GM12891 (cell line): ENCODE measurements at regions not wholly inside any gene's neighbourhood (a gene's known extent, or its start where the extent isn't known, plus 50 kb on each side); places are given as distances from the start of the nearest gene placed in this dataset.
"Not testable (repeated sequence)": the region's sequence is repeated elsewhere in the genome, so short reads cannot be mapped to it uniquely, and the experiment has no call there.

Source experiments
- DNase-seq: peaks from one replicate; pipeline ENCODE4 v3.0.0; 2011; ENCODE audit warnings: low spot score; ENCODE audit not compliant: insufficient read length
- FAIRE-seq: peaks from 2 replicates; lab custom pipeline; 2011; peaks lifted over from hg19 to GRCh38; lab: Jason Lieb, UNC
- PAX5 ChIP-seq: IDR thresholded peaks from 2 replicates; pipeline ENCODE4 v1.6.1; 2011; ENCODE audit warnings: low read length, moderate library complexity, mild to moderate bottlenecking; ENCODE audit not compliant: insufficient read depth, severe bottlenecking
- POLR2A ChIP-seq: IDR thresholded peaks from 2 replicates; pipeline ENCODE4 v1.6.1; 2011; ENCODE audit warnings: low read depth, low read length, control low read depth
- POLR2AphosphoS5 ChIP-seq: IDR thresholded peaks from 2 replicates; pipeline ENCODE4 v1.6.1; 2011; ENCODE audit warnings: low read depth, low read length, control low read depth
- POU2F2 ChIP-seq: IDR thresholded peaks from 2 replicates; pipeline ENCODE4 v1.6.1; 2011; ENCODE audit warnings: low read depth, mild to moderate bottlenecking, control low read depth, low read length, moderate library complexity
- SPI1 ChIP-seq: IDR thresholded peaks from 2 replicates; pipeline ENCODE4 v1.6.1; 2011; ENCODE audit warnings: low read depth, low read length, control low read depth
- TAF1 ChIP-seq: IDR thresholded peaks from 2 replicates; pipeline ENCODE4 v1.6.1; 2011; ENCODE audit warnings: low read depth, low read length, control low read depth

DNA sequence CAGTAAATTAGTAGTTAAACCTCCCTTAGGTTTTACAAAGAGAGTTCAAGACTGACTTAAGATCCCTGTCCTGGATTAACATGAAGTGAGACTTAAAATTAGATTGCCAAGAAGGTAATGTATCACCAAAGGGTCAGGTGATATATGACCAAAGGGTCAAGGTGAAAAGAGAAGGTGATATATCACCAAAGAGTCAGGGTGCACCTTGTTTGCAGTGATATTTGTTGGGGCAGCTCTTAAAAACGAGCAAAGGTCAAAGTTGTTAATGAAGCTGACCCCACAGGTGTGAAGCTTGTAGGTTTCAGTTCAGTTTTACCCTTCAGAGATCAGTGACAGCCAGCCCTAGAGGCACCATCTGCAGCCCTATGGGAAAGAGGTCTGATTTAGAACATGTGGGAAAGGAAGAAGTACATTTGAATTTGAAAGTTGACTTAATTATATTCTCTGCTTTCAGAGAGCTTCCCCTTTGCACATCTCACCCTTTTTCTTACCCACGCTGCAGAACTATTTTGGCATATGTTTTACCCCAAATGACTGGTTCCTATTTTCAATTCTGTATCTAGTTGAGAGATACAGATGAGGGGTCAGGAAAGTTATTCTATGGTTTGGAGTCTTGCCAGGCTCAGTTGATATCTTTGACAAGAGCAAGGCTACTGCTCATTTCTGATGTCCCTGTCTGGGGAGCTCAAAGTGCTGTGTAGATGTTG, 170.8 kb downstream of the S1PR1 start:
- peak; percentile 94 for TF ChIP-seq POLR2A
- TF ChIP-seq SPI1, result peak; percentile 79
- TF ChIP-seq PAX5, result no peak
- peak; percentile 82 for TF ChIP-seq TAF1
- peak; percentile 67; the same call in 1 of the 2 replicates for TF ChIP-seq POU2F2
- TF ChIP-seq POLR2AphosphoS5, result peak; percentile 83
- DNase-seq (no peak), FAIRE-seq (peak; percentile 97)

DNA sequence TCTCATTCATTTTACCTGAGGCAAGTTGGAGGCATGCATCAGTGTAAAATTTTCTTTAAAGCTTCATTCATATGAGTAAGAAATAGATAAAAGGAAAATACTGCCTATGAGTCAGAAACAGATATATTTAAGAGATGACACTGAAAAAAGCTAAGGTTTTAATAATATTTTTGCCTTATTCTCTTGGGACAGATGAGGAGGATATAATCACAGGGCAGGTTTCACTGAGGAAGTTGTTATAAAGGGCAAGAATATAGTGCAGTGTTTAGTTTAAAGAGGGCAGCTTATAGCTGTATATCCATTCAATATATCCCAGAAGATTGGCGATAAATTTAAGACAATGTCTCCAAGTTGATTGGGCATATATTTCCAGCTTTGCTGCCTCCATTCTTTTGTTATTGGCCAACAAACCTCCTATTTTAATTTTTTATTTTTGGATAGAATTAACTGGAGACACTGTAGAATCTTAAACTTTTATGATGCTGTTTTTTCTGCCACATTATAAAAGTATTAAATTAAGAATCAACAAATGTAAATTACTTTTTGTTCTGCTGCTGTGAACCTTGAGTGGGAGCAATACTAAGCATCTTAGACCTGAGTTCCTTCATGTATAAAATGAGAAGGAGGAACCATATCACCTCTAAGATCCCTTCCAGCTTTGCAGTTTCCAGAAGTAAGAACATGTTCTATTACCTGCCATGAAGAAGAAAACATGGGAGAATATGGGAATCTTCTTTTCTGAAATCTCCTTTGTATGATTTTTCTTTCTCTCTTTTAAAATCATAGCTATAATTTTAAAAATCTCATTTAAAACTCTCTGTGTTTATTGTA, 171.6 kb downstream of the S1PR1 start:
- TF ChIP-seq SPI1 (no peak), PAX5 (no peak), POLR2A (peak; percentile 81), POLR2AphosphoS5 (peak; percentile 23; the same call in 1 of the 2 replicates), TAF1 (no peak), POU2F2 (no peak)
- no peak for DNase-seq
- FAIRE-seq, result no peak

DNA sequence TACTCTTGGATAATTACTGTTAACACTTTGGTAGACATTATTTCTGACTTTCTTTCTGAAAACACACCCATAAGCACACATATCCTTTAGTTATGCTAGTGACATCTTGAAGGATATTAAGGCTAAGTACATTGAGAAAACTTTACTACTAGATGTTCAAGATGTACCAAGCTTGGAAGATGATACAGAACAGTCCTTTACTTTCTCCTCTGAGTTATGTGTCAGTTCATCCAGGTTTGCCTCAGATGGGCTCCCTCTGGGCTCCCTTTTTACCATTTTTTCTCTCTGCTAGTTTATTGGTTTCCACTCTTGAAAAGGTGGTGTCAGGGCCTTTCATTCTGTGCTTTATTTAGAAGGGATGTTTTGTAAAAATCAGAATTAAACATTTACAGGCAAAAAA, 172.3 kb downstream of the S1PR1 start:
- TF ChIP-seq POLR2A (peak; percentile 65), POLR2AphosphoS5 (peak; percentile 74), POU2F2 (no peak)
- DNase-seq (no peak), FAIRE-seq (peak; percentile 70)

DNA sequence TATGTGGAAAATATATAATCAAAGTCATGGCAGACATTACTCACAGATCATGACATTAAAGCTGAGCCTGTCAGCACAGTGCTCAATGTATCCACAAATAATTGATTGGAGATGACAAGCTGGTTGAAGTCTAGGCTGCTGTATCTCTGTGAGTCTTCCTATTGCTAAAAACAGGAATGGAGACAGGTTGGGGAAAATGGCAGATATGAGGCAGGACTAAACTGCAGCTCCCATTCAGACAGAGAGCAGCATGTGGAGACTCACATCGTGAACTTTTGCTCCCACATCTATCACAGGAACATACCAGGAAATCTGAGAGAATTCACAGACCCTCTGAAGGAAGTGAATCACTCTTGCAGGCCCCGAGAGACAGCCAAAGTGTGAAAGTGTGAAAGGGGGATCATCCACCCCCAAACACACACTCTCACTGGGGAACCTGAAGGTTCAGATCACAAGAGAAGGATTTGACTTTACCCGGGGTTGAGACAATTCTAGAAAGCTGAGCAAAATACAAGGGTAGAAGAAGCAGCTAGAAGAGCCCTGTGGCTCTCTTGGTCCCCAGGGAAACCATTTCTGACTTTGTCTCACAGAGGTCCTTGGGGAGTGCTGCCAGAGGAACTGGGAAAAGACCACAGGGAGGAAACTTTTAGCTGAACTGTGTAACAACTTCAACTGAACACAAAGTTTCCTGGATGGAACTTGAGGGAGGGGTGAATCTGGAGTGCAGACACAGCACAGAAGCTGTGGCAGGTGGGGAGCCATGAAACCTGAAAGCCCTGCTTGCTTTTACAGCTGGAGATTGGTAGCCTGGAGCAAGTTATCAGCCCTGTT, 173.4 kb downstream of the S1PR1 start:
- peak; percentile 94 for FAIRE-seq
- TF ChIP-seq POU2F2 (0 out of 2 replicates have a peak, but pooled peaks have one; percentile 47), POLR2A (peak; percentile 47; the same call in 1 of the 2 replicates), PAX5 (no peak), SPI1 (peak; percentile 71), TAF1 (peak; percentile 57; the same call in 1 of the 2 replicates), POLR2AphosphoS5 (peak; percentile 64)
- no peak for DNase-seq

DNA sequence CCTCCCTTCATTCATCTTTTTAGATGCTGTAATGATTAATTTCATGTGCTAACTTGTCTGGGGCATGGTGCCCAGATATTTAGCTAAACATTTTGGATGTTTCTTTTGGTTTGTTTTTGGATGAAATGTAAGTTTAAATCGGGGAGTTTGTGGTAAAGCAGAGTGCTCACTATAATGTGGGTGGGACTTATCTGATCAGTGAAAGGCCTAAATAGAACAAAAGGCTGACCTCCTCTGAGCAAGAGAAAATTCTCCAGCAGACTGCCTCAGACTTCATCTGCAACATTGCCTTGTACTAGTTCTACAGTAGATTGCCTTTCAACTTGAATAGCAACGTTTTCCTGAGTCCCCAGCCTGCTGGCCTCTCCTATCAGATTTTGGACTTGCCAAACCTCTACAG, 183.6 kb downstream of the S1PR1 start:
- TF ChIP-seq TAF1, result no peak
- TF ChIP-seq POU2F2, result no peak
- no peak for TF ChIP-seq PAX5
- TF ChIP-seq POLR2A, result no peak
- no peak for TF ChIP-seq SPI1
- TF ChIP-seq POLR2AphosphoS5, result no peak
- FAIRE-seq, result peak; percentile 65

DNA sequence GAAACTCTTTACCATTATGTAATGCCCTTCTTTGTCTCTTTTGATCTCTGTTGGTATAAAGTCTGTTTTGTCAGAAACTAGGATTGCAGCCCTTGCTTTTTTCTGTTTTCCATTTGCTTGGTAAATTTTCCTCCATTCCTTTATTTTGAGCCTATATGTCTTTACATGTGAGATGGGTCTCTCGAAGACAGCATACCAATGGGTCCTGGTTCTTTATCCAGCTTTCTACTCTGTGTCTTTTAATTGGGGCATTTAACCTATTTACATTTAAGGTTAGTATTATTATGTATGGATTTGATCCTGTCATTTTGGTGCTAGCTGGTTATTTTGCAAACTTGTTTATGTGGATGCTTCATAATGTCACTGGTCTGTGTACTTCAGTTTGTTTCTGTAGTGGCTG, 191.3 kb downstream of the S1PR1 start:
- FAIRE-seq, DNase-seq: not testable (repeated sequence)

More for the DNA sequence above, 183.6 kb downstream of the S1PR1 start:
- no peak for DNase-seq

DNA sequence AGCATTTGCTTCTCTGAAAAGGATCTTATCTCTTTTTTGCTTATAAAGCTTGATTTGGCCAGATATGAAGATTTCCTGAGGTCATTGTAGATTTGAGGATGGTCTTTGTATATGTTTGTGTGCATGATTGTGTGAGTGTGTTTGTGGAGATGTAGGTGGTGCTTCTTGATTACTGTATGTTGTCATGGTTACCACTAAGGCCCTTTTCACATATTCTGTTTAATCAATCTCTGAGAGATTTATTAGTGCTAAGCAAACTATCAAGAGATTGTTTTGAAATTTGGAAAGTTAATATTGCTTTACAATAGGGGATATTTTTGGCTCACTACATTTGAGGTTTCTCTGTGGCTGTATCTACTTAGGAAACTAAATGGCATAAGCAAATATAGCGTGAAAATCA, 191.7 kb downstream of the S1PR1 start:
- FAIRE-seq (peak; percentile 43), DNase-seq (no peak)
- TF ChIP-seq POU2F2 (no peak), POLR2A (no peak), POLR2AphosphoS5 (no peak), SPI1 (no peak), PAX5 (no peak), TAF1 (no peak)

DNA sequence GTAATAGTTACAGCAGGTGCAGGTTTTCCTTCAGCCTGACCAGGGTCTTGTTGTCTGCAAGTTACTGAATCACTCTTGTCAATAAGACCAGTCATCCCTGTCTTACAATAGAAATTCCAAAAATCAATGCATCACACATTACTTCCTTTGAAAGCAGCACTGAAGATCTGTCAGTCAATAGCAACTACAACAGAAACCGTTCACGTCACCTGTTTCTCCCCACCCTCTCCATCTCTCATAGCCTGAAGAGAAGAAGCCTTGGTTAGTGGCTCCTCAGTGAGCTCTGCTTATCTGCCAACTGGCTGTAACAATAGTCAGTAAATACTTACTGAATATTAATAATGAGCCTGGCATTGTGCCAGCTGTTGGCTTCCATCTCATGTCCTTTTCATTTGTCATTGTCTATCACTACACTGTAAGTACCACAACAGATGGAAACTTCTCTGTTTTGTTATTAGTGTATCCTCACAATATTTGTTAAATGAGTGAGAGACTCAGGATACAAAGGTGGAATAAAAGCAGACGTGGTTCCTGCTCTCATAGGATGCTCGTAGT, 195.2 kb downstream of the S1PR1 start:
- TF ChIP-seq PAX5 (no peak), TAF1 (no peak), SPI1 (no peak), POU2F2 (no peak), POLR2A (no peak), POLR2AphosphoS5 (no peak)
- DNase-seq, result no peak
- FAIRE-seq, result peak; percentile 91
